HEK293T (cell line): ENCODE measurements at regions not wholly inside any gene's neighbourhood (a gene's known extent, or its start where the extent isn't known, plus 50 kb on each side); places are given as distances from the start of the nearest gene placed in this dataset.

Experiments
- CTCF ChIA-PET: fragments of 350-600 bp; formaldehyde crosslinking; extraction: SDS; loops from one replicate; lab custom pipeline; 2021; ENCODE audit warnings: antibody characterized with exemption, inconsistent platforms; lab: Yijun Ruan, JAX
- POLR2A ChIA-PET: fragments of 350-600 bp; formaldehyde crosslinking; extraction: SDS; loops from one replicate; lab custom pipeline; 2020; ENCODE audit warnings: antibody characterized with exemption, inconsistent platforms; lab: Yijun Ruan, JAX
- DNase-seq: peaks from one replicate; pipeline ENCODE4 v3.0.0; 2012; ENCODE audit warnings: mixed read lengths; ENCODE audit errors: extremely low spot score
- ARNT ChIP-seq: fragments of 450-650 bp; IDR thresholded peaks from 2 replicates; pipeline ENCODE4 v1.6.1; 2017; ENCODE audit warnings: mild to moderate bottlenecking
- BHLHE40 ChIP-seq: fragments of 450-650 bp; IDR thresholded peaks from 2 replicates; pipeline ENCODE4 v1.6.1; 2016; ENCODE audit warnings: mild to moderate bottlenecking, moderate library complexity, borderline replicate concordance
- CTBP1 ChIP-seq: fragments of 450-650 bp; IDR thresholded peaks from 2 replicates; pipeline ENCODE4 v1.6.1; 2016; ENCODE audit warnings: borderline replicate concordance
- ELF4 ChIP-seq: fragments of 450-650 bp; IDR thresholded peaks from 2 replicates; pipeline ENCODE4 v1.6.1; 2017; ENCODE audit warnings: antibody characterized with exemption
- FOXA1 ChIP-seq: fragments of 450-650 bp; IDR thresholded peaks from 2 replicates; pipeline ENCODE4 v1.6.1; 2016; ENCODE audit warnings: mild to moderate bottlenecking
- FOXK2 ChIP-seq: fragments of 450-650 bp; IDR thresholded peaks from 2 replicates; pipeline ENCODE4 v1.6.1; 2016; ENCODE audit warnings: mild to moderate bottlenecking
- FOXM1 ChIP-seq: fragments of 450-650 bp; IDR thresholded peaks from 2 replicates; pipeline ENCODE4 v1.6.1; 2017; ENCODE audit warnings: mild to moderate bottlenecking, borderline replicate concordance
- HDGF ChIP-seq: fragments of 450-650 bp; IDR thresholded peaks from 2 replicates; pipeline ENCODE4 v1.6.1; 2017; ENCODE audit warnings: antibody characterized with exemption, borderline replicate concordance
- L3MBTL2 ChIP-seq: fragments of 450-650 bp; conservative IDR thresholded peaks from 2 replicates; pipeline ENCODE4 v1.6.1; 2016; ENCODE audit warnings: mild to moderate bottlenecking
- LEF1 ChIP-seq: fragments of 450-650 bp; IDR thresholded peaks from 2 replicates; pipeline ENCODE4 v1.6.1; 2017; ENCODE audit warnings: mild to moderate bottlenecking, borderline replicate concordance
- NFRKB ChIP-seq: fragments of 450-650 bp; IDR thresholded peaks from 2 replicates; pipeline ENCODE4 v1.6.1; 2016; ENCODE audit warnings: mild to moderate bottlenecking, moderate library complexity
- PKNOX1 ChIP-seq: fragments of 450-650 bp; IDR thresholded peaks from 2 replicates; pipeline ENCODE4 v1.6.1; 2016
- SP1 ChIP-seq: fragments of 450-650 bp; IDR thresholded peaks from 2 replicates; pipeline ENCODE4 v1.6.1; 2017
- SUZ12 ChIP-seq: fragments of 450-650 bp; IDR thresholded peaks from 2 replicates; pipeline ENCODE4 v1.6.1; 2016; ENCODE audit warnings: mild to moderate bottlenecking
- TARDBP ChIP-seq: fragments of 450-650 bp; IDR thresholded peaks from 2 replicates; pipeline ENCODE4 v1.6.1; 2016
- ZNF384 ChIP-seq: fragments of 450-650 bp; IDR thresholded peaks from 2 replicates; pipeline ENCODE4 v1.6.1; 2016

GRCh38 chr1:17890815-17891191, 135.7 kb downstream of the ACTL8 start:
- ChIA-PET CTCF (no interaction called here), POLR2A (no interaction called here)

GRCh38 chr1:17891205-17892110, 136.3 kb downstream of the ACTL8 start:
- no peak for DNase-seq
- CTCF ChIA-PET, result no interaction called here
- TF ChIP-seq PKNOX1 (no peak), L3MBTL2 (no peak), FOXA1 (no peak), SP1 (no peak), ELF4 (no peak), FOXM1 (no peak), SUZ12 (no peak), LEF1 (no peak), NFRKB (no peak), BHLHE40 (no peak), FOXK2 (no peak), HDGF (no peak), ARNT (no peak), CTBP1 (no peak), TARDBP (no peak), ZNF384 (no peak)
- POLR2A ChIA-PET, result no interaction called here

More at GRCh38 chr1:17890815-17891191, 135.7 kb downstream of the ACTL8 start:
- DNase-seq, result no peak
- TF ChIP-seq LEF1 (no peak), TARDBP (no peak)

- CTCF ChIA-PET, result no interaction called here
- POLR2A ChIA-PET, result no interaction called here
- DNase-seq, result no peak
- TF ChIP-seq TARDBP (no peak), NFRKB (no peak), ARNT (no peak), LEF1 (no peak), SP1 (no peak), FOXM1 (no peak), BHLHE40 (no peak), ZNF384 (no peak), FOXK2 (no peak), CTBP1 (no peak), L3MBTL2 (no peak), SUZ12 (no peak), ELF4 (no peak), FOXA1 (no peak), HDGF (no peak), PKNOX1 (no peak)
Measured at GRCh38 chr1:17892225-17892624, 137.1 kb downstream of the ACTL8 start.

GRCh38 chr1:17892851-17893250, 137.7 kb downstream of the ACTL8 start:
- CTCF ChIA-PET, result no interaction called here
- POLR2A ChIA-PET, result interaction anchor here (0.6 kb wide), 1 partner anchor 92 kb away, joined by 3 read pairs; no protein-coding TSS in a partner anchor
- TF ChIP-seq FOXA1 (no peak), L3MBTL2 (no peak), TARDBP (no peak), ARNT (no peak), PKNOX1 (no peak), BHLHE40 (no peak), SP1 (no peak), HDGF (no peak), FOXK2 (no peak), CTBP1 (no peak), FOXM1 (no peak), SUZ12 (no peak), ZNF384 (no peak), ELF4 (no peak), NFRKB (no peak), LEF1 (no peak)

GRCh38 chr1:17893891-17894631, 138.9 kb downstream of the ACTL8 start:
- TF ChIP-seq CTBP1, result no peak
- ChIA-PET CTCF (no interaction called here), POLR2A (no interaction called here)
- no peak for DNase-seq

More at GRCh38 chr1:17892851-17893250, 137.7 kb downstream of the ACTL8 start:
- DNase-seq, result no peak

GRCh38 chr1:17895401-17895800, 140.3 kb downstream of the ACTL8 start:
- CTCF ChIA-PET, result no interaction called here
- POLR2A ChIA-PET, result no interaction called here
- no peak for TF ChIP-seq ARNT
- no peak for TF ChIP-seq SUZ12
- no peak for TF ChIP-seq NFRKB
- TF ChIP-seq CTBP1, result no peak
- TF ChIP-seq SP1, result no peak
- TF ChIP-seq FOXA1, result no peak
- TF ChIP-seq HDGF, result no peak
- TF ChIP-seq PKNOX1, result no peak
- TF ChIP-seq FOXM1, result no peak
- no peak for TF ChIP-seq BHLHE40
- no peak for TF ChIP-seq TARDBP
- no peak for TF ChIP-seq FOXK2
- TF ChIP-seq LEF1, result no peak
- no peak for TF ChIP-seq ZNF384
- TF ChIP-seq ELF4, result no peak
- no peak for TF ChIP-seq L3MBTL2
- no peak for DNase-seq
